Lower lobe of right lung (tissue), 2 donors: ENCODE measurements at regions not wholly inside any gene's neighbourhood (a gene's known extent, or its start where the extent isn't known, plus 50 kb on each side); places are given as distances from the start of the nearest gene placed in this dataset.

Experiments used
- ATAC-seq, 2 donors: fragments of 200-7000 bp; cut with Tn5 transposase; one replicate each; pipeline ENCODE4 v1.9.1; 2020 to 2022; ENCODE audit warnings: mild to moderate bottlenecking in 2 of 2, moderate library complexity in 2 of 2
- DNase-seq: peaks from one replicate; pipeline ENCODE4 v3.0.0-alpha.2; 2020
- H3K27ac ChIP-seq: fragments of 200-600 bp; one replicate; pipeline ENCODE4 v1.8.0; 2022
- H3K27me3 ChIP-seq: fragments of 200-600 bp; one replicate; pipeline ENCODE4 v1.8.0; 2022; ENCODE audit warnings: low read depth
- H3K36me3 ChIP-seq: fragments of 200-600 bp; one replicate; pipeline ENCODE4 v1.8.0; 2022; ENCODE audit warnings: mild to moderate bottlenecking
- H3K4me1 ChIP-seq: fragments of 200-600 bp; one replicate; pipeline ENCODE4 v1.8.0; 2022
- H3K4me3 ChIP-seq: fragments of 200-600 bp; one replicate; pipeline ENCODE4 v1.8.0; 2022; ENCODE audit warnings: mild to moderate bottlenecking
- H3K9me3 ChIP-seq: fragments of 200-600 bp; one replicate; pipeline ENCODE4 v1.8.0; 2022
- intact Hi-C: fragments of 100-400 bp; cut with DNase I; formaldehyde crosslinking; loops from one replicate; pipeline ENCODE4 v1.11.0; 2022
- TF ChIP-seq, protein P1 (sequence below): fragments of 200-600 bp; IDR thresholded peaks from one replicate; pipeline ENCODE4 v1.8.0; 2022; ENCODE audit warnings: antibody characterized with exemption, mild to moderate bottlenecking
- donor health status: DM: no; HTN: yes; CAD: no; lungs with severe emphysema.

DNA sequence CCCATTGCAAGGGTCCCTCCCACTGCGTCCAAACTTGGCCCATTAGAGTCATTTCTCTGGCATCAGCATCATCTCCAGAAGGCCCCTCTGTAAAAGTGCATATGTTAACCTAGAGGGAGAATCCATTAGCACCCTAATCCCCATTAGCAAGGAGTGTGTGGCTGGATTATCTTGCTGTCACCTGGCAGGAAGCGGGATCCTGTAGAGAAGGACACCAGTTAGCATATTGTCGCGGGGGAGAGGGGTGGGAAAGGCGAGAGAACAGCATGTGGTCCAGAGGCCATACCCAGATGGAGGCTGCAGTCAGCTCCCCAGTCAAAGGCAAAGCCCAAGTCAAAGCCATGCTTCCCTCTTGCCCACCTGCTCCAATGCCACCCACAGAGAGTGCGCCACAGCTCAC is 64.0 kb downstream of the OLIG1 start:
- TF ChIP-seq, protein P1, sequence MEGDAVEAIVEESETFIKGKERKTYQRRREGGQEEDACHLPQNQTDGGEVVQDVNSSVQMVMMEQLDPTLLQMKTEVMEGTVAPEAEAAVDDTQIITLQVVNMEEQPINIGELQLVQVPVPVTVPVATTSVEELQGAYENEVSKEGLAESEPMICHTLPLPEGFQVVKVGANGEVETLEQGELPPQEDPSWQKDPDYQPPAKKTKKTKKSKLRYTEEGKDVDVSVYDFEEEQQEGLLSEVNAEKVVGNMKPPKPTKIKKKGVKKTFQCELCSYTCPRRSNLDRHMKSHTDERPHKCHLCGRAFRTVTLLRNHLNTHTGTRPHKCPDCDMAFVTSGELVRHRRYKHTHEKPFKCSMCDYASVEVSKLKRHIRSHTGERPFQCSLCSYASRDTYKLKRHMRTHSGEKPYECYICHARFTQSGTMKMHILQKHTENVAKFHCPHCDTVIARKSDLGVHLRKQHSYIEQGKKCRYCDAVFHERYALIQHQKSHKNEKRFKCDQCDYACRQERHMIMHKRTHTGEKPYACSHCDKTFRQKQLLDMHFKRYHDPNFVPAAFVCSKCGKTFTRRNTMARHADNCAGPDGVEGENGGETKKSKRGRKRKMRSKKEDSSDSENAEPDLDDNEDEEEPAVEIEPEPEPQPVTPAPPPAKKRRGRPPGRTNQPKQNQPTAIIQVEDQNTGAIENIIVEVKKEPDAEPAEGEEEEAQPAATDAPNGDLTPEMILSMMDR: no peak
- Histone ChIP-seq H3K27ac (no peak overlapping the region), H3K27me3 (peaks cover 7% of the 10 kb centered on the region), H3K4me3 (no peak overlapping the region), H3K4me1 (no peaks in the 10 kb centered on the region), H3K36me3 (no peaks in the 10 kb centered on the region), H3K9me3 (no peaks in the 10 kb centered on the region)
- ATAC-seq (no peak), DNase-seq (no peak)
- intact Hi-C loops: no loop called here

DNA sequence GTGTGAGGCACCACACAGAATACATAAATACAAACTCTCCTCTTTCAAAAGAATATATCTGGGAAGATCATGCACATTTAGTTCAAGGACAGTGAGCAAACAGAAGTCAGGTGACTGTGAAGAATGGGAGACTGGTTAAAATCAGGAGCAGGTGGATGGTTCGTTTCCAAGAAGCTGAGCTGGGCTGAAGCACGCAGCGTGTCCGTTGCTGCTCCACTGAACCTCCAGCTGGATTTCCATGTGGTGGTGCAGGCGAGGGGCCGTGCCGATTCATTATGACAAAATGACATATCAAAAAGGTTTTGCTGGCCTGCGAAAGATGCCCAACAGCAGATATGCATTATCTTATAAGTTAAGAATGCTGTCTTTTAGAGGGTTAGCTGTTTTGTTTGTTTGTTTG is 66.0 kb downstream of the OLIG1 start:
- H3K9me3 ChIP-seq: no peaks in the 10 kb centered on the region
- TF ChIP-seq, protein P1: no peak
- ATAC-seq (no peak), DNase-seq (no peak)
- no peak overlapping the region for H3K4me3 ChIP-seq
- H3K27me3 ChIP-seq: peaks cover 10% of the 10 kb centered on the region
- intact Hi-C loops: no loop called here
- H3K4me1 ChIP-seq: no peaks in the 10 kb centered on the region
- no peaks in the 10 kb centered on the region for H3K36me3 ChIP-seq
- no peak overlapping the region for H3K27ac ChIP-seq

DNA sequence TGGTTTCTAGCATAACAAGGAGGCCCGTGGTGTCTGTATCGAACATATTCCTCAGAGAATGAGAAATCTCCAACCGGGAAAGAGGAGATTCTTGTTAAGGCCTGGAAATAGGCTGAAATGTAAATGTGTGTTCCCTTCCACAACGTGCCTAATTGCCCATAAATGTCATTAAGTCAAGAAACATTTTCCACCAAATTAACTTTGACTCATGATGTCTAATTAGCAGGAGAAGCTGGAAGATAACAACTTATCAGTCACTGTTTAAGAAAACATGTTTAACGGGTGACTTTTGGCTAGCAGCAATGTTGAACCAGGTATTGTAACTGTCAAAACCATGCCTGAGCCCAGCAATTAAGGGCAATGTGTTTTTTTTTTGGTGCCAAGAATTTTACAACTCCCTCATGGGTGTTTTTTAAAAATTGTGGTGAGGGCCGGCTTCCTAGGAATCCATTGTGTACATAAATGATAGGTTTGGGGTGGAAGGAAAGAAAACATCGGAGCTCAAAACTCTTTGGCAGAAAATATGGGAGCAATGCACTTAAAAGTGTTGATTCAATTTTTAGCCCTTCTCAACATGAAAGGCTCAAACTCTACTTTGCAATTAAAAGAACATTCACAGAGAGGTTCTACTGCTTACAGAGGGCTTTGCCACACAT is 67.0 kb downstream of the OLIG1 start:
- no peak overlapping the region for H3K27ac ChIP-seq
- peaks cover 3% of the 10 kb centered on the region for H3K27me3 ChIP-seq
- DNase-seq: no peak
- intact Hi-C loops: no loop called here
- ATAC-seq: peak in 1 of 2 donors; percentile 13
- H3K36me3 ChIP-seq: no peaks in the 10 kb centered on the region
- no peaks in the 10 kb centered on the region for H3K4me1 ChIP-seq
- TF ChIP-seq, protein P1: no peak
- no peak overlapping the region for H3K4me3 ChIP-seq
- no peaks in the 10 kb centered on the region for H3K9me3 ChIP-seq

DNA sequence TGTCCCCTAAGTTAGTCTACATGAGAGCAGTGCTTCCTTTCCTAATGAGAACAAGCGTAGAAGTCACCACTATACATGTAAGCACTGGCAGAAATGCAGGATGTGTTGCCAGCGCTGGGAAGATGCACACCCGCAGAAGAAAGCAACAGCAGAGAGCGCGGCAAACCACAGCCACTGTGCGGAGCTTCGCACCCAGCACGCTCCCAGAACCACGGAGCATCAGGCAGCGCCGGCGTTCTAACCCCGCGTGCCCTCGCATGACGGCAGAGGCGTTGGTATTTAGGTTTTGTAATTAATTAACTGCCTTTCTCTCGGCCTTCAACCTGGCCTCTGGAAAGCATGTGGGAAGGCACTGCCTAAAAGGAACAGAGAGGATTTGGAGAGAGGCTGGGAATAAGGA is 69.1 kb downstream of the OLIG1 start:
- TF ChIP-seq, protein P1: no peak
- intact Hi-C loops: no loop called here
- H3K27me3 ChIP-seq: peaks cover 16% of the 10 kb centered on the region
- no peak overlapping the region for H3K4me3 ChIP-seq
- H3K9me3 ChIP-seq: no peaks in the 10 kb centered on the region
- DNase-seq (no peak), ATAC-seq (peak in 1 of 2 donors; percentile 34)
- H3K36me3 ChIP-seq: no peaks in the 10 kb centered on the region
- no peaks in the 10 kb centered on the region for H3K4me1 ChIP-seq
- no peak overlapping the region for H3K27ac ChIP-seq

DNA sequence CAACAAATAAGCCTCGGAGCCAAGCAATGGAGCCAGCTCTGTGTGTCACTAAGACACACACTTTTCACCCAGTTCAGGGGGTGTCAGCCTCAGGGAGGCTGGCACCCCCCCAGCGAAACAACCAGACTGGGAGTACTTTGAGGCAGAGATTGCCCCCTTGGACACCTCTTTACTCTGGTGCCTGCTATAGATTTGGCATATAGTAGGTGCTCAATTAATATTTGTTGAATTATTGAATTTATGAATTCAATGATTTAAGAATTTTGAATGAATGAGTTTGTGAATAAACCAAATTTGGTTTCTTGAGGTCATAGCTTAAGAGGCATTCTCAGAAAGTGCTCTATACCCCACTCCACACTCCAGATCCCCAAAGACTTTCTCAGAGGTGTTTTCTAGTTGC is 70.3 kb downstream of the OLIG1 start:
- ATAC-seq: no peak
- intact Hi-C loops: no loop called here

More for the DNA sequence above, 70.3 kb downstream of the OLIG1 start:
- DNase-seq: no peak
- TF ChIP-seq, protein P1: no peak
- H3K9me3 ChIP-seq: no peaks in the 10 kb centered on the region
- no peaks in the 10 kb centered on the region for H3K4me1 ChIP-seq
- H3K4me3 ChIP-seq: no peak overlapping the region
- H3K27ac ChIP-seq: no peak overlapping the region
- H3K27me3 ChIP-seq: peaks cover 16% of the 10 kb centered on the region
- H3K36me3 ChIP-seq: no peaks in the 10 kb centered on the region
